GM12878 (cell line): ENCODE measurements at regions not wholly inside any gene's neighbourhood (a gene's known extent, or its start where the extent isn't known, plus 50 kb on each side); places are given as distances from the start of the nearest gene placed in this dataset.

Experiments
- ATAC-seq: fragments of 200-7000 bp; cut with Tn5 transposase; 3 replicates; pipeline ENCODE4 v1.9.1; 2020; ENCODE audit warnings: mild to moderate bottlenecking, moderate library complexity
- BruUV-seq: library from RNA; stranded (reverse); fragments of 400-500 nt; replicated peaks from 2 replicates; lab custom pipeline; 2021; lab: Mats Ljungman, UMichigan
- CTCF ChIA-PET: fragments of 300-600 bp; sonication (Branson Sonifier 250); formaldehyde crosslinking; extraction: SDS; loops from one replicate; lab custom pipeline; 2021; ENCODE audit warnings: inconsistent platforms; lab: Yijun Ruan, JAX
- POLR2A ChIA-PET: fragments of 350-600 bp; formaldehyde crosslinking; extraction: SDS; loops from one replicate; lab custom pipeline; 2021; ENCODE audit warnings: inconsistent platforms; lab: Charles Lee
- RAD21 ChIA-PET: fragments of 300-600 bp; sonication (Branson Sonifier 250); formaldehyde crosslinking; loops from one replicate; lab custom pipeline; 2023; ENCODE audit warnings: antibody characterized with exemption; ENCODE audit not compliant: unreplicated experiment; lab: Charles Lee
- SMC1A ChIA-PET: fragments of 300-600 bp; sonication (Branson Sonifier 250); formaldehyde crosslinking; loops from one replicate; lab custom pipeline; 2023; ENCODE audit not compliant: unreplicated experiment, uncharacterized antibody; lab: Charles Lee
- DNase-seq: peaks from one replicate; pipeline ENCODE4 v3.0.0-alpha.2; 2011; ENCODE audit warnings: low read depth, low spot score
- FAIRE-seq: peaks from 3 replicates; lab custom pipeline; 2011; peaks lifted over from hg19 to GRCh38; lab: Jason Lieb, UNC
- H2AFZ ChIP-seq: 2 replicates; pipeline ENCODE4 v1.6.0; 2011; ENCODE audit warnings: low read depth, low read length, control low read depth; ENCODE audit not compliant: control insufficient read depth
- H3K27ac ChIP-seq: 2 replicates; pipeline ENCODE4 v1.5.1; 2011; ENCODE audit warnings: control low read depth; ENCODE audit not compliant: control insufficient read depth, insufficient read depth
- H3K27me3 ChIP-seq, 2 experiments: replicated peaks in 1 of 2; 2 replicates each; pipeline versions ENCODE4 v1.6.0 to v1.6.1; 2011; ENCODE audit warnings: low read length in 1 of 2; ENCODE audit not compliant: control insufficient read depth in 2 of 2, insufficient read depth in 2 of 2
- H3K36me3 ChIP-seq, 2 experiments: 2 replicates each; pipeline ENCODE4 v1.5.1; 2011; ENCODE audit warnings: low read length in 1 of 2; ENCODE audit not compliant: control insufficient read depth in 2 of 2, insufficient read depth in 2 of 2
- H3K4me1 ChIP-seq: 2 replicates; pipeline ENCODE4 v1.6.1; 2011; ENCODE audit warnings: mild to moderate bottlenecking, low read length, moderate library complexity, mixed read lengths; ENCODE audit not compliant: control insufficient read depth, insufficient read depth
- H3K4me2 ChIP-seq: 2 replicates; pipeline ENCODE4 v1.6.0; 2011; ENCODE audit warnings: control low read depth; ENCODE audit not compliant: control insufficient read depth, insufficient read depth
- H3K4me3 ChIP-seq: fragments of 200-600 bp; sonication (generic); 2 replicates; pipeline ENCODE4 v1.5.1; 2016
- H3K79me2 ChIP-seq: 2 replicates; pipeline ENCODE4 v1.6.0; 2011; ENCODE audit warnings: low read length; ENCODE audit not compliant: control insufficient read depth, insufficient read depth
- H3K9ac ChIP-seq: 2 replicates; pipeline ENCODE4 v1.8.0; 2011; ENCODE audit warnings: low read length, control low read depth, mixed read lengths; ENCODE audit not compliant: control insufficient read depth, insufficient read depth
- H3K9me3 ChIP-seq: replicated peaks from 3 replicates; pipeline ENCODE4 v1.5.1; 2011; ENCODE audit warnings: mild to moderate bottlenecking, low read length; ENCODE audit not compliant: control insufficient read depth, insufficient read depth
- H4K20me1 ChIP-seq: 2 replicates; pipeline ENCODE4 v1.6.0; 2011; ENCODE audit not compliant: control insufficient read depth, insufficient read depth
- ATF2 ChIP-seq: IDR thresholded peaks from 2 replicates; pipeline ENCODE4 v1.6.1; 2012; ENCODE audit warnings: low read length, inconsistent platforms
- BCL11A ChIP-seq: IDR thresholded peaks from 2 replicates; pipeline ENCODE4 v1.6.1; 2011; ENCODE audit warnings: low read depth, low read length
- BCL3 ChIP-seq: IDR thresholded peaks from 2 replicates; pipeline ENCODE4 v1.6.1; 2011; ENCODE audit warnings: borderline replicate concordance, low read depth, mild to moderate bottlenecking, moderate library complexity, low read length; ENCODE audit not compliant: insufficient read depth, poor library complexity, severe bottlenecking
- CHD4 ChIP-seq: fragments of 200-600 bp; sonication (generic); IDR thresholded peaks from 2 replicates; pipeline ENCODE4 v1.6.1; 2016; ENCODE audit warnings: mild to moderate bottlenecking
- MAX ChIP-seq: IDR thresholded peaks from 2 replicates; pipeline ENCODE4 v1.6.1; 2012; ENCODE audit warnings: low read depth, low read length, improper control_type of control experiment
- MEF2B ChIP-seq: fragments of 450-650 bp; IDR thresholded peaks from 2 replicates; pipeline ENCODE4 v1.6.1; 2018; ENCODE audit warnings: mild to moderate bottlenecking, moderate library complexity; ENCODE audit not compliant: partially characterized antibody, poor library complexity, severe bottlenecking
- NFYB ChIP-seq: IDR thresholded peaks from 2 replicates; pipeline ENCODE4 v1.6.1; 2011; ENCODE audit warnings: low read depth, mild to moderate bottlenecking, low read length, improper control_type of control experiment, moderate library complexity; ENCODE audit not compliant: insufficient read depth
- NR2C1 ChIP-seq: fragments of 450-650 bp; IDR thresholded peaks from 2 replicates; pipeline ENCODE4 v1.6.1; 2017; ENCODE audit warnings: antibody characterized with exemption, mild to moderate bottlenecking, moderate library complexity
- RUNX3 ChIP-seq: IDR thresholded peaks from 2 replicates; pipeline ENCODE4 v1.6.1; 2012; ENCODE audit warnings: low read length, inconsistent platforms
- SKIL ChIP-seq: fragments of 450-650 bp; IDR thresholded peaks from 2 replicates; pipeline ENCODE4 v1.6.1; 2017; ENCODE audit warnings: mild to moderate bottlenecking, low read depth, inconsistent platforms; ENCODE audit not compliant: poor library complexity, severe bottlenecking
- SMC3 ChIP-seq: IDR thresholded peaks from 2 replicates; pipeline ENCODE4 v1.6.1; 2011; ENCODE audit warnings: low read length, improper control_type of control experiment, borderline replicate concordance
- ZNF384 ChIP-seq: IDR thresholded peaks from 2 replicates; pipeline ENCODE4 v1.6.1; 2012; ENCODE audit warnings: low read depth, mild to moderate bottlenecking, low read length, improper control_type of control experiment, borderline replicate concordance
- WGBS: methylation state at CpG from one replicate; pipeline ENCODE4 v1.1.6; 2016; ENCODE audit warnings: low lambda C conversion rate; ENCODE audit not compliant: insufficient replicate concordance, insufficient coverage; ENCODE audit errors: missing lambda C conversion rate; 5-methylcytosine and 5-hydroxymethylcytosine counted together
- in situ Hi-C: fragments of 300-500 bp; cut with MboI; formaldehyde crosslinking; loops from 9 replicates; pipeline ENCODE4 v1.14.3; 2018; ENCODE audit warnings: mixed read lengths
- intact Hi-C: fragments of 100-400 bp; cut with micrococcal nuclease; formaldehyde crosslinking; loops from one replicate; pipeline ENCODE4 v1.14.2; 2022; ENCODE audit not compliant: unreplicated experiment

GRCh38 chr12:62113366-62114011 lies 146.7 kb upstream of the USP15 start:
- DNase-seq (no peak), FAIRE-seq (no peak), ATAC-seq (no peak)
- CTCF ChIA-PET = no interaction called here
- H3K4me2 ChIP-seq = no peak overlapping the region
- no peaks in the 10 kb centered on the region for H4K20me1 ChIP-seq
- RAD21 ChIA-PET = no interaction called here
- no peaks in the 10 kb centered on the region for H3K4me1 ChIP-seq
- TF ChIP-seq CHD4 = no peak
- TF ChIP-seq BCL3 = no peak
- TF ChIP-seq MAX = no peak
- no peak for TF ChIP-seq ZNF384
- TF ChIP-seq MEF2B = no peak
- no peak for TF ChIP-seq NR2C1
- TF ChIP-seq NFYB = no peak
- no peak for TF ChIP-seq SKIL
- no peak for TF ChIP-seq RUNX3
- no peak for TF ChIP-seq BCL11A
- TF ChIP-seq ATF2 = no peak
- TF ChIP-seq SMC3 = no peak
- TF ChIP-seq, all 136 proteins: peak for 0
- POLR2A ChIA-PET = no interaction called here
- H3K36me3 ChIP-seq = no peaks in the 10 kb centered on the region
- BruUV-seq = no TSS peak
- no peak overlapping the region for H3K4me3 ChIP-seq
- 31% methylated on average over 10 of the region's 10 CpGs for WGBS
- no peaks in the 10 kb centered on the region for H3K27me3 ChIP-seq
- H3K79me2 ChIP-seq = no peaks in the 10 kb centered on the region
- in situ Hi-C loops = no loop called here
- SMC1A ChIA-PET = interaction anchor here (0.9 kb wide), 1 partner anchor 955 kb away, joined by 3 read pairs; no protein-coding TSS in a partner anchor
- H2AFZ ChIP-seq = no peak overlapping the region
- no peak overlapping the region for H3K9ac ChIP-seq
- H3K27ac ChIP-seq = no peak overlapping the region
- intact Hi-C loops = no loop called here
- no peaks in the 10 kb centered on the region for H3K9me3 ChIP-seq
